ENCODE measurements at regions not wholly inside any gene's neighbourhood (a gene's known extent, or its start where the extent isn't known, plus 50 kb on each side); places are given as distances from the start of the nearest gene placed in this dataset.

DNA sequence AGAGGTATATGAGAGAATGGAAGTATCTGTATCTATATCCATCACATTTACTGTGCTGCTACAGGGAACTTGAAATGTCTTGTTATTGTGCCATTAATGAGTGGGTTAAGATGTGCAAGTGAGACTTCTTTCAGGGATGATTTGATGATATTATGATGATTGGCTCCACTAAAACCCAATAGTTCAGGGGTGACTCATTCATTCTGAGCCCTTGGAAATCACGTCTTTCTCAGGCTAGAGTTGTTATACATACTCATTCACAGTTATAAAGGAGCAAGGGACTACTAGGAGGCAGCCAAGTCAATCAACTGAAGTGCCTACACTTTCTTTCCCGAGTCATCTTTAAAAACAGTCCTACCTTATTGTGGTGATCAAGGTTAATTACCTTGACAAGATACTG is 1109.8 kb upstream of the B3GALT2 start:
- no peaks in the 10 kb centered on the region for H3K79me2 ChIP-seq (ENCODE audit: insufficient read depth, low read length)
- TF ChIP-seq, protein P1, sequence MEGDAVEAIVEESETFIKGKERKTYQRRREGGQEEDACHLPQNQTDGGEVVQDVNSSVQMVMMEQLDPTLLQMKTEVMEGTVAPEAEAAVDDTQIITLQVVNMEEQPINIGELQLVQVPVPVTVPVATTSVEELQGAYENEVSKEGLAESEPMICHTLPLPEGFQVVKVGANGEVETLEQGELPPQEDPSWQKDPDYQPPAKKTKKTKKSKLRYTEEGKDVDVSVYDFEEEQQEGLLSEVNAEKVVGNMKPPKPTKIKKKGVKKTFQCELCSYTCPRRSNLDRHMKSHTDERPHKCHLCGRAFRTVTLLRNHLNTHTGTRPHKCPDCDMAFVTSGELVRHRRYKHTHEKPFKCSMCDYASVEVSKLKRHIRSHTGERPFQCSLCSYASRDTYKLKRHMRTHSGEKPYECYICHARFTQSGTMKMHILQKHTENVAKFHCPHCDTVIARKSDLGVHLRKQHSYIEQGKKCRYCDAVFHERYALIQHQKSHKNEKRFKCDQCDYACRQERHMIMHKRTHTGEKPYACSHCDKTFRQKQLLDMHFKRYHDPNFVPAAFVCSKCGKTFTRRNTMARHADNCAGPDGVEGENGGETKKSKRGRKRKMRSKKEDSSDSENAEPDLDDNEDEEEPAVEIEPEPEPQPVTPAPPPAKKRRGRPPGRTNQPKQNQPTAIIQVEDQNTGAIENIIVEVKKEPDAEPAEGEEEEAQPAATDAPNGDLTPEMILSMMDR (IDR thresholded peaks at IDR 0.05; ENCODE audit: low read length) = no peak
- TF ChIP-seq EZH2 (IDR thresholded peaks at IDR 0.05; ENCODE audit: borderline replicate concordance, low read length) = no peak

DNA sequence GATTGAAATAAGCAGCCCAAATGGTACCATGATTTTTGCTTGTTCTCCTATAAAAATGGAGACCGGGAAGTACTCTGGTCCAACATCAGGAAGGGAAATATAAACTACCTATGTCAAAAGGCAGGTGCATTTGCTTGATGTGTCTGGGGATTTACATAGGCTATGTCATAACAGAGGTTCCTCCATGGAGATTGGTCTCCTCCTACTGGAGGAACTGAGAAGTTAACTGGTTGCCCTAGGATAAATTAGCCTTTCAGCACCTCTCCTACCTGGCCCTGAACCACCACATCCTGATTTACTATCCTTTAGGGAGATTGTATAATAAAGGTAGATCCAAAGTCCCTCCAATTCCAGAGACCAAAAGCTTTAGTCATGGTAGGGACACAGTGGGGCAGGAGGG is 1109.3 kb upstream of the B3GALT2 start:
- Histone ChIP-seq H3K27me3 (ENCODE audit: insufficient read depth, low read length) (no peaks in the 10 kb centered on the region), H3K4me1 (ENCODE audit: insufficient read depth, low read length, severe bottlenecking) (peaks cover 25% of the 10 kb centered on the region), H3K9ac (ENCODE audit: low read length) (no peak overlapping the region), H3K4me2 (ENCODE audit: low read length) (no peak overlapping the region), H4K20me1 (ENCODE audit: insufficient read depth, low read length) (no peaks in the 10 kb centered on the region), H2AFZ (ENCODE audit: low read length) (no peak overlapping the region), H3K27ac (ENCODE audit: low read depth, low read length, poor library complexity, severe bottlenecking) (peak overlapping the region; percentile 62), H3K36me3 (ENCODE audit: insufficient read depth, low read length) (no peaks in the 10 kb centered on the region), H3K4me3 (ENCODE audit: low read depth, low read length, poor library complexity, severe bottlenecking) (no peak overlapping the region), H3K9me3 (ENCODE audit: low read length) (no peaks in the 10 kb centered on the region), H3F3A (ENCODE audit: insufficient read depth, low read length) (no peaks in the 10 kb centered on the region), H3K9me2 (ENCODE audit: low read depth, low read length) (no peaks in the 10 kb centered on the region), H3K79me2 (ENCODE audit: insufficient read depth, low read length) (no peaks in the 10 kb centered on the region)
- TF ChIP-seq, protein P1 (IDR thresholded peaks at IDR 0.05; ENCODE audit: low read length) = peak; percentile 86
- TF ChIP-seq EZH2 (IDR thresholded peaks at IDR 0.05; ENCODE audit: borderline replicate concordance, low read length) = no peak

More for the DNA sequence above, 1109.8 kb upstream of the B3GALT2 start:
- H4K20me1 ChIP-seq (ENCODE audit: insufficient read depth, low read length) = no peaks in the 10 kb centered on the region
- no peaks in the 10 kb centered on the region for H3F3A ChIP-seq (ENCODE audit: insufficient read depth, low read length)
- H3K9ac ChIP-seq (ENCODE audit: low read length) = no peak overlapping the region
- no peak overlapping the region for H3K4me2 ChIP-seq (ENCODE audit: low read length)
- H3K27me3 ChIP-seq (ENCODE audit: insufficient read depth, low read length) = no peaks in the 10 kb centered on the region
- H3K4me1 ChIP-seq (ENCODE audit: insufficient read depth, low read length, severe bottlenecking) = peaks cover 20% of the 10 kb centered on the region
- H3K36me3 ChIP-seq (ENCODE audit: insufficient read depth, low read length) = no peaks in the 10 kb centered on the region
- H3K9me2 ChIP-seq (ENCODE audit: low read depth, low read length) = no peaks in the 10 kb centered on the region
- H3K27ac ChIP-seq (ENCODE audit: low read depth, low read length, poor library complexity, severe bottlenecking) = no peak overlapping the region
- H2AFZ ChIP-seq (ENCODE audit: low read length) = no peak overlapping the region
- H3K9me3 ChIP-seq (ENCODE audit: low read length) = no peaks in the 10 kb centered on the region
- no peak overlapping the region for H3K4me3 ChIP-seq (ENCODE audit: low read depth, low read length, poor library complexity, severe bottlenecking)

DNA sequence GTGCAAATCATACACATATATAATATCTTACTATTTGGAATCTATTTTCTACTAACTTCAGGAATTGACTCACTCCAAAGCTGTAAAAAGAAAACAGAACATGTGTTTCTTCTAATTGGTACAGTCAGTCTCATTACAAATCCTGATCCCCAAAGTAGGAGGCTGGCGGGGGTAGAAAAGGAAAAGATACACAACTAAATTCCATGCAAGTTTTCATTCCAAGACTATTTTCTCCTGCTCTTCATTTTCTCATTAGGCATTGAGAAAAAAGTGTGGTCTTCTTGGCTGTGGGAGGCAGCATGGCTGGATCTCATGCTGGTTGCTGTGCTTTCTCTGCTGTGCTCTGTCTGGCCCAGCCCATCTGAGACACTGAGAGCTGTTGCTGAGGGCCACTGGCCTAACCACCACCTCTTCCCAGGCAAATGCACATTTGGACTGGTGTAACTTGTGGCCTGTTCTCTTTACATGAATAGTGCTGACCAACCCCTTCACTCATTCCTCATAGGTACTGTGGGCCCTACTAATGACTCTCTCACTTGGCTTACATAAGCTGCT is 1107.5 kb upstream of the B3GALT2 start:
- TF ChIP-seq EZH2 (IDR thresholded peaks at IDR 0.05; ENCODE audit: borderline replicate concordance, low read length) = no peak
- TF ChIP-seq, protein P1 (IDR thresholded peaks at IDR 0.05; ENCODE audit: low read length) = no peak
- Histone ChIP-seq H3K27ac (ENCODE audit: low read depth, low read length, poor library complexity, severe bottlenecking) (peak overlapping the region; percentile 62), H3K9me3 (ENCODE audit: low read length) (no peaks in the 10 kb centered on the region), H3K9ac (ENCODE audit: low read length) (no peak overlapping the region), H3K27me3 (ENCODE audit: insufficient read depth, low read length) (no peaks in the 10 kb centered on the region), H3K79me2 (ENCODE audit: insufficient read depth, low read length) (peaks cover 5% of the 10 kb centered on the region), H3K9me2 (ENCODE audit: low read depth, low read length) (no peaks in the 10 kb centered on the region), H3F3A (ENCODE audit: insufficient read depth, low read length) (no peaks in the 10 kb centered on the region), H4K20me1 (ENCODE audit: insufficient read depth, low read length) (no peaks in the 10 kb centered on the region), H2AFZ (ENCODE audit: low read length) (peak overlapping the region; percentile 21; the same call in 1 of the 2 replicates), H3K4me1 (ENCODE audit: insufficient read depth, low read length, severe bottlenecking) (peaks cover 41% of the 10 kb centered on the region), H3K36me3 (ENCODE audit: insufficient read depth, low read length) (no peaks in the 10 kb centered on the region), H3K4me2 (ENCODE audit: low read length) (no peak overlapping the region), H3K4me3 (ENCODE audit: low read depth, low read length, poor library complexity, severe bottlenecking) (no peak overlapping the region)
